Esophagus squamous epithelium (tissue), 4 donors: ENCODE measurements at regions not wholly inside any gene's neighbourhood (a gene's known extent, or its start where the extent isn't known, plus 50 kb on each side); places are given as distances from the start of the nearest gene placed in this dataset.

Experiments
- CTCF ChIP-seq, 6 experiments: fragments of 450-650 bp in 4 of 6; fragments of 200-600 bp in 2 of 6; sonication (generic) in 2 of 6; IDR thresholded peaks; one replicate each; pipeline ENCODE4 v1.5.1; 2016 to 2019; ENCODE audit warnings: antibody characterized with exemption in 6 of 6, mild to moderate bottlenecking in 4 of 6, moderate library complexity in 4 of 6
- POLR2A ChIP-seq, 4 donors: fragments of 450-650 bp; IDR thresholded peaks; one replicate each; pipeline ENCODE4 v1.6.1; 2017; ENCODE audit warnings: antibody characterized with exemption in 4 of 4, mild to moderate bottlenecking in 4 of 4, moderate library complexity in 3 of 4

GRCh38 chr5:58248221-58248620 is 211.7 kb downstream of the PLK2 start:
- TF ChIP-seq POLR2A (IDR thresholded peaks at IDR 0.05) (no peak), CTCF (IDR thresholded peaks at IDR 0.05) (no peak)
